GM04503 (cell line): ENCODE measurements at regions not wholly inside any gene's neighbourhood (a gene's known extent, or its start where the extent isn't known, plus 50 kb on each side); places are given as distances from the start of the nearest gene placed in this dataset.
"Not testable (repeated sequence)": the region's sequence is repeated elsewhere in the genome, so short reads cannot be mapped to it uniquely, and the experiment has no call there.

Source experiments
- DNase-seq: peaks from one replicate; pipeline ENCODE4 v3.0.0-alpha.2; 2012; ENCODE audit warnings: low read depth

DNA sequence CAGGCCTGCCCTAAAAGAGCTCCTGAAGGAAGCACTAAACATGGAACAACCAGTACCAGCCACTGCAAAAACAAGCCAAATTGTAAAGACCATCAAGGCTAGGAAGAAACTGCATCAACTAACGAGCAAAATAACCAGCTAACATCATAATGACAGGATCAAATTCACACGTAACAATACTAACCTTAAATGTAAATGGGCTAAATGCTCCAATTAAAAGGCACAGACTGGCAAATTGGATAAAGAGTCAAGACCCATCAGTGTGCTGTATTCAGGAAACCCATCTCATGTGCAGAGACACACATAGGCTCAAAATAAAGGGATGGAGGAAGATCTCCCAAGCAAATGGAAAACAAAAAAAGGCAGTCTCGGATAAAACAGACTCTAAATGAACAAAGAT is 117.7 kb upstream of the ETV3 start:
- not testable (repeated sequence) for DNase-seq

DNA sequence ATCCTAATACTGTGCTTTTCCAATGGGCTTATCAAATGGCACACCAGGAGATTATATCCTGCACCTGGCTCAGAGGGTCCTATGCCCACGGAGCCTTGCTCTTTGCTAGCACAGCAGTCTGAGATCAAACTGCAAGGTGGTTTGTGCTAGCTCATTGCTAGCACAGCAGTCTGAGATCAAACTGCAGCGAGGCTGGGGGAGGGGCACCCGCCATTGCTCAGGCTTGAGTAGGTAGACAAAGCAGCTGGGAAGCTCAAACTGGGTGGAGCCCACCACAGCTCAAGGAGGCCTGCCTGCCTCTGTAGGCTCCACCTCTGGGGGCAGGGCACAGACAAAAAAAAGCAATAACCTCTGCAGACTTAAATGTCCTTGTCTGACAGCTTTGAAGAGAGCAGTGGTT is 116.0 kb upstream of the ETV3 start:
- not testable (repeated sequence) for DNase-seq

DNA sequence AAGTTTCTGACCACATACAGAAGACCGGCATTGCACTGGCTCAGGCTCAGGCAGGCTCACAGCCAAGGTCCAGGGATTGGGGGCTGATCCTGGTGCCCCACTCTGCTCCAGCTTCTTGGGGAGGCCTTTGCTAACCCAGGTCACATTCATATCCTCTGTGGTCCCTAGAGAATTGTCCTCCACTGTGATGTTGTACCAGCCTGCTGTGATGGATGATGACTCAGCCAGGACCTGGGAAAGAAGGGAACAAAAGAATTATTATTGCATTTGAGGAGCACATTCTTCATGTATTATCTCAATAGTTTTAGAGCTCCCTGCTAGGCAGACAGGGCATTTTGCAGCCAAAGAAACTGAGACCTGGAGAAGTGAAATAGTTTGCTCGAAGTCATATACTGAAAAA is 114.3 kb upstream of the ETV3 start:
- DNase-seq = no peak

DNA sequence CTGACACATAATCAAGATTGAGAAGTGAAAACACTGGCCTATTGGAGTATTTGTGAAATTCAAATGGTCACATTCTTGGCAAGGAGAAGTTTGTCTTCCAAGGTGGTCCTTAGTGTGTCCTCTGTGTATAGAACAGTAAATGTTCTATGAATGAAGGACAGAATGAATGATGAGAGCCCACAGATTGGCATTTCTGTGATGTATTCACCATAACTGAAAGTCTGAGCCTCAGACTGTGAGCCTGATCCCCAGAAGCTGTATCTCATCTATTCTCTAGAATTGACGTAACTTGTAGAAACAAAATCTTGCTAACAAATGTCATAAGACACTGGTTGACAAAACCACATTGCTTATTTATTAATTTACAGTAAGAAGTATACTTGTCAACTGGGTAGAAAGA is 111.5 kb upstream of the ETV3 start:
- DNase-seq = no peak

DNA sequence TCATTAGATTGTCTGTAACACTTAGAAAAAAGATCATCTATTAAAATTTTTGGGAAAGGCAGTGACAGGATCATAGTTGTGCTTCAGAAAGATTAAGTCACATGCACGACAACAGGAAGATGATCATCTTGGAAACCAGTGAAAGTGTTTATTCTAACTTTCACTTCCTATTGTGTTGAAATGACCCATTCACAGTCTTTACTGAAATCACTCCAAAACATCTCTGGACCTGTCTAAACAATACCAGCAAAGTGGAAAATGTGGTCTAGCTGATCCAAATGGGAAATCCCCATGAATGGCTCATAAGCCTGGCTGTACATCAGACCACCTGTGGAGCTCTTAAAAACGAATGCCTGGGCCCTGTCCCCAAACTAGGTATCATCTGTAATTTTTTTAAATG is 111.1 kb upstream of the ETV3 start:
- no peak for DNase-seq

DNA sequence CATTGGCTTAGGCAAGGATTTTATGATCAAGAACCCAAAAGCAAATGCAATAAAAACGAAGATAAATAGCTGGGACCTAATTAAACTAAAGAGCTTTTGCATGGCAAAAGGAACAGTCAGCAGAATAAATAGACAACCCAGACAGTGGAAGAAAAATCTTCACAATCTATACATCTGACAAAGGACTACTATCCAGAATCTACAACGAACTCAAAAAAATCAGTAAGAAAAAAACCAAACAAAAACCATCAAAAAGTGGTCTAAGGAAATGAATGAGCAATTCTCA is 109.5 kb upstream of the ETV3 start:
- DNase-seq = not testable (repeated sequence)

DNA sequence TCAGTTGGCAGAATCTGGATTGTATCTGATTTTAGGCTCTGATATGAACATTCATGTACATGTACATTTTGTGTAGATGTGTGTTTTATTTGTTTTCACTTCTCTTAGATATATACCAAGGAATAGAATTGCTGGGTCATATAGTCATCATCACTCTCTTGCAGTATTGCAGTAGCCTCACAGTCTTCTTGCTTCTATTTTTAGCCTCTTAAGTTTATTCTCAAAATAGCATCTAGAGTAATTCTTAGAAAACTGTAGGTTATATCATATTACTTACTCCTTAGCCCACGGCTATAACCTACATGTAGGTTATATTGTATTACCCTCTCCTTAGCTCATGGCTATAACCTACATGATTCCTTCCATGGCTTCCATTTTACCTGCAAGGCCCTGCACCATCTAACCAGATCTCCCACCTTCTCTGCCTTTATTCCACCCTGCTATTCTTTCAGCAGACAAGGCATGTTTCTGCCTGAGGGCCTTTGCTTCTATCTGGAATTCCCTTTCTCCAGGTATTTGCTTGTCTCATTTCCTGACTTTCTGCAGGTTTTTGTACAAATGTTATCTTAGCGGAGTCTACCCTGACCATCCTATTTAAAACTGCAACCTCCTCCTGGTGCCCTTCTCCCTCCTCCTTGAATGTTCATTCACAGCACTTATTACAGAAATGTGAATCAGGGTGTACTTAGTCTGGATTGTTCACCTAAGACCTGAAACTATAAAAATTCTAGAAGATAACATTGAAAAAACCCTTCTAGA is 109.0 kb upstream of the ETV3 start:
- DNase-seq = no peak

DNA sequence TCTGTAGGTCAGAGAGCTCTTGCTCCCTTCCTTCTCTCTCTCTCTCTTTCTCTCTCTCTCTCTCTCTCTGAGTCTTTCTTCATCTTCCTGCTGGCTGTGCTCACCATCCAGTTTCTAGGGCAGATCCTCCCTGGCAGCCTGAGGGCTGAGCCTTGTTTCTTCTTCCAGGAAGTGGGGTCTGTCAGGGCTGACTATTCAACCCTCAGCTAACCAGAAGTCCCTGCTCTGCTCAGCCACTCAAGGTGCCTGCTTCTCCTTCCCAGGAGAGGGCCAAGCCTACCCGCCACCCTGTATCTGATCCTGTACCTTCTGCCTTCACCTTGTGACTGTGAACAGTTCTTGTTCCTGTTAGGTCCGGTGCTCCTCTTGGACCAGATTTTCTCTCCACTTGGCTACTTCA is 107.6 kb upstream of the ETV3 start:
- DNase-seq = no peak

DNA sequence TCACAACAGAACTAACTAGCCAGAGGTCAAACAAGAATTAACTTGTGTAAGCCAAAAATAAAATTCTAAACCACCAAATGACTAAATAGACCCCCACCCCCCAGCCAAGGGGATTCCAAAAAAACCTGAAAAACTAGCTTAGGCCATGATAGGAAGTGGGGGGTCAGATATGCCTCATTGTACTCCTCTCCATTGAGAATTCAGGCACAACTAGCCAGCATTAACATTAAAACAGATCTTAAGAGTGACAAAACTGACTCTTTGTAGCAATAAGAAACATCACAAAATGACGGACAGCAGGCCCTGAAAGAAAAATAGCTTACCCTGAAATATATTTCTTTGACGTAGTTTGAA is 103.0 kb upstream of the ETV3 start:
- DNase-seq = no peak

DNA sequence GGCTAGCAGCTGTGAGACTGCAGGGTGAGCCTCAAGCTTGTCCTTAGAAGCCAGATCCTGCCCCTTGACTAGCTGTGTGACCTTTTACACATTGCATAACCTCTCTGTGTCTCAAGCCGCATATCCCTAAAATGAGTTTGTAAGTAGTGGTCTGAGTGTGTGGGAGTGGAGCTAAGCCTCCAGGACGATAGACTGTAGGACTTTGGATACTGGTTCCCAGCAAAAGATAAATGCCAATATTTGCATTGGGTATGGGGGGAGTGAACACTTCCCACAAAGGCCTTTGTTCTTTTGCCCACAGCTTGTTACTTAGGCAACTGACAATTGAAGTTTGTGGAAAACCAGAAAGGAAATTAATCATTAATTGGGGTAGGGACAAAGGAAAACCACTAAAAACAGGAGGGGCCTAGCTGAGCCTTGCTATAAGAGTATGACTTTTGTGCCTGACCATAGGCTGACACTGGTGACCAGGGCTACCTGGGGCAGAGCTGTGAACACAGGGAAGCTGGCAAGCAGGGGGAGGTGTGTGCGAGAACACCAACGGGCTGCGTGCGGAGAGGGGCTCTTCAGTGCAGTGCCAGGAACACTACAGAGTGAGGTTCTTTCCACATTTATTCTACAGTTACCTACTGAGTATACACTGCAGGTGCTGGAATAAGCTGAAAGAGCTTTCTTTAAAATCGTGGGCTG is 102.4 kb upstream of the ETV3 start:
- DNase-seq = no peak

DNA sequence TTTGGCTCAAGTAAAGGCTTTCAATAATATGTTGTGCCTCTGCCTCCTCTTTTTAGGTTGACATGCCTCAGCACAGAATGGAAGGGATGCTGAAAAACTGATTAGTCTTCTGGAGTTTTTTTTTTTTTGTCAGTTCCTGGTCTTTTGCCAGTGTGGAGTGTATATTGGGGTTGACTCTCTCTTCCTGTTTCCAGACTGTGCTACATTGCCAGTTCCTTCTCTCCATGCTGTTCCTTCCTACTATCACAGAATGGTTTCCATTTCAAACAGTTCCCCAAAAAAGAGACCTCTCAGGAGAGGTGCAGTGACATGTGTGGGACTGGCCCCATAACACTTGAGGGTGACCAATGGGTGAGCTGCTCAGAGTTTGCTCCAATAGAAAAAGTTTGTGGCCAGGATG is 101.7 kb upstream of the ETV3 start:
- no peak for DNase-seq

DNA sequence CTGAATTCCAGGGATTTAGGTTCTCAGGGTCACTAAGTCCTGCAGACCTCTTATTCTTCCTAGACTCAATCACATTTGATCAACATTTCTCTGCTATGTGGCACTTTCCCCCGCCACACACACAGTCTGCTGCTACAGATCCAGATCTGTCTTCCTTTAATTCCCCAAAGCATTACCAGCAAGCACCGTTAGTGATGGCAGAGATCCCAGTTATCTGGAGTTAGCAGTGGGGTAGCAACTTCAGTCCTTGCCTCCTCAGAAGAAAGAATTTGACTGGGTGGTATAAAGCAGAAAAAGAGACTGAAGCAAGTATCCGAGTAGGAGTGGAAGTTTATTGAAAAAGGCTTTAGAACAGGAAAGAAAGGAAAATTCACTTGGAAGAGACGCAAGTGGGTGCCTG is 100.4 kb upstream of the ETV3 start:
- no peak for DNase-seq

DNA sequence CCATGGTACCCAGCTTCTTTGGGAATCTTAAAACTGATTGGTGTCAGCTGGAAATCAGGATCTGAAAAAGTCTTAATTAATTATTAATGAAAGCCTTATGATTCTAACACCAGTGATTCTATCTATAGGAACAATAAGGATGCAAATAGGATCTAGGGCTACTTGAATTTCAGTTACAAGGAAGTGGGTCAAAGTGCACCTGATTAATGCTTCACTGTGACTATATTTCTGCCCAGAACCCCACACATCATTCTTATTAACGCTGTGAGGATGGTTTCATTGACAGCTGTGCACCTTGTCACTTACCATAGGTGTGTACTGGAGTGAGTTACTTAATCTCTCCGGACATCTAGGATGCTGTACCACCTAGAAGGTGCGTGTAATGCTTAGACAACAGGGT is 99.8 kb upstream of the ETV3 start:
- no peak for DNase-seq

DNA sequence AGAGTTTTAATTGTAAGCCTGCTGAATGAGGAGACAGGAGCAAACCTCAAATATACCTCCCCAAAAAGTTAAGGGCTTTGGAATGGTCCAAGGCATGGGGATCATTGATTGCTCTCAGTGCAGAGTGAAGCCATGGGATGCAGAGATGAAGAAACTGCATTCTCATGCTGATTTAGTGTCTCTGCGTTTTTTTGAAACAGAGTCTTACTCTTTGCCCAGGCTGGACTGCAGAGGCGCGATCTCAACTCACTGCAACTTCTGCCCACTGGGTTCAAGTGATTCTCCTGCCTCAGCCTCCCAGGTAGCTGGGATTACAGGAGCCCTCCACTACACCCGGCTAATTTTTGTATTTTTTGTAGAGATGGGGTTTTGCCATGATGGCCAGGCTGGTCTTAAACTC is 99.3 kb upstream of the ETV3 start:
- no peak for DNase-seq

DNA sequence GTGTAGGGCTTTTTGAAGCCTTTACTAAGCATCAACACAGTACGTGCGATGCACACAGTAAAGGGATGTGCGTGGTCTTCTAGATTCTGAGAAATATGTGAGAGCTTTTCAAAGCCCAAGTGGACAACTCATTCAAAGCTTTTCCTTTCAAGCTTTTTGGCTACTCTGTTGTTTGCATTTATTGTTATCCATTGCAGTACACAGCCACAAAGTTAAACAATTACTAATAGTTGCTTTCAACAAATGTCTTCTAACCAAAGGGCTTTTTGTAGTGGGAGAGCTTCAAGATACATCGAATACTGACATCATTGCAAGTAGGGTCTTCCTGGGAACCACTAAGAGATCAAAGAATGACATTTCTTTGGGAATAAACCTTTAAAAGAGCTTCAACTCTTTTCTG is 97.9 kb upstream of the ETV3 start:
- DNase-seq = no peak

DNA sequence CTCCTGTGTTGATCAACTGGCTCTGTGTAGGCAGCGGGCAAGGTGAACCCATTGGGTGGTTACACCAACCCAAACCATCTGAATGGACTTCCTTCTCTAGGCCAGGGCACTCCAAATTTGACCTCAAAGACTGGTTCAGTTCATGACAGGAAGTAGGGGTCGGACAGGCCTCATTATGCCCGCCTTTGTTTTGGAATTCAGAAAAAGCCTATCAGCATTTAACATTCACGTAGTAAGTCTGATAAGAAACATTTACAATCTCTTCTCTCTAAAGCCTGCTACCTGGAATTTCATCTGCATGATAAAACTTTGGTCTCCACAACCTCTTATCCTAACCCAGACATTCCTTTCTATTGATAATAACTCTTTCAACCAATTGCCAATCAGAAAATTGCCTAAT is 97.1 kb upstream of the ETV3 start:
- no peak for DNase-seq

DNA sequence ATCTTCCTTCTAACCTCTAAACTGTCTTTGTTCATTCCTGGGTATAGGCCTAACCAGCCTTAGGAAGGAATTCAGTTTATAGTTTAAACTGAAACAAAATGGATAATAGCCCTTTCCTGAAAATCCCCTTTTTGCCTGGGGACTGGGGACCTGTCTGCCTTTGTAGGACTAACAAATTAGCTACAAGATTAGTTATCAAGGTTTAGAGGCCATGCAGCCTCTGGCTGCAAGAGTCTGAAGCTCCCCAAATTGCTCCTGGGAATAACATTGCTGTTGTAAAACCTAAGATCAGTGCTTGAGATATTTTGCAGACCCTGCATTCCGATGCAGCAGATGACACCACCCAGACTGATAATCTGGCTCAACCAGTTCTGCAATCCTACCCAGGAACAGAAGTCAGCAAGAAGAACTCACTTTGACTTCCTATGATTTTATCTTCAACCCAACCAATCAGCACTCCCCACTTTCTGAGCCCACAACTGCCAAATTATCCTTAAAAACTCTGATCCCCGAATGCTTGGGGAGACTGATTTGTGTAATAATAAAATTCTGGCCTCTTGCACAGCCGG is 96.6 kb upstream of the ETV3 start:
- no peak for DNase-seq

DNA sequence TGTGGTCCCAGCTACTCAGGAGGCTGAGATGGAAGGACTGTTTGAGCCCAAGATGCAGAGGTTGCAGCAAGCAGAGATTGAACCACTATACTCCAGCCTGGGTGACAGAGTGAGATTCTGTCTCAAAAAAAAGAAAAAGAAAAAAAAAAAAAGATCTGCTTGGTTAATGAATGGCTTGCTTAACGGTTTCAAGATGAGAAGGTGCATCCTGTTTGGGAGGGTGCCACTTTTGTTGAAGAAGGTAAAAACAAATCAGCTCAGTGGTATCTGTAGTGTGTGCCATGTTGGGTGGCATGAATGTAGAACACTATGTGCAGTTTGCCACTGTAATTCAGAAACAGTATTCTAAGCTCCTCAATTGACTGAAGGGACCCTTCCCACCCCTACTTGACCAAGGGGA is 94.9 kb upstream of the ETV3 start:
- no peak for DNase-seq

DNA sequence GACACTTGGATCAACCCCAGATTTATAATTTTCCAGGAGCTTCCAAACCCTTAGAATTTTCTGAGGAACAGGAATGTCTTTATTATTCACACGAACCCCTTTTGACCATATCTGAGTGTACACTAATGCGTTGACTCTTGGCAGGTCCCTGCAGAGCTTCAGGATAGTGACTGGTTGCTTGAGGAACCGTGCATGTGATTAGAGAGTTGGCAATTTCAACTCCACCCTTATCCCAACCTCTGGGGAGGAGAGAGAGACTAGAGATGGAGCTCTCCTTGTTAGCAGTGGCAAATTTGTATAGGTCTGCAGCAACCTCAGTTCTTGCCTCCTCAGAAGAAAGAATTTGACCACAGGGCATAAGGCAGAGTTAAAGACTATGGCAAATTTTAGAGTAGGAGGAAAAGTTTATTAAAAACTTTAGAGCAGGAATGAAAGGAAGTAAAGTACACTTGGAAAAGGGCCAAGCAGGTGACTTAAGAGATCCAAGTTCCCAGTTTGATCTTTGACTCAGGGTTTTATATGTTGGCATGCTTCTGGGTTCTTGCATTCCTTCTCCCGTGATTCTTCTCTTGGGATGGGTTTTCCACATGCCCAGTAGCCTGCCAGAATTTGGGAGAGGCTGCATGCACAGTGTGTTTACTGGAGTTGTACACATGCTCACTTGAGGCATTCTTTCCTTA is 93.8 kb upstream of the ETV3 start:
- DNase-seq = no peak

DNA sequence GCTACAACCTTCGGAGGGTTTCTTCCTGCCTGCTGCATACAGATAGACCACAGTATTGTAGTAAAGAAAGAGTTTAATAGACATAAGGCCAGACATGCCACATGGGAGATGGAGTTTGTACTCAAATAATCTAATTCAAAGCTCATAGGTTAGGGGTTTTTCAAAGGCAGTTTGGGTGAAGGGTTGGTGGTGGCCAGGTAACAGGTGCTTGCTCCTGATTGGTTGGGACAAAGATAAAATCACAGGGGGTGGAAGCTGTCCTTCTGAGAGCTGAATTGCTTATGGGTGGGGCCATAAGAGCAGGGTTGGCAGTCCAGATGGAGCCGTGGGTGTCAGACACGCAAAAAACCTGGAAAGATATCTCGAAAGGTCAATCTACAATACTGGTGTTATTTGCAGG is 92.3 kb upstream of the ETV3 start:
- no peak for DNase-seq

DNA sequence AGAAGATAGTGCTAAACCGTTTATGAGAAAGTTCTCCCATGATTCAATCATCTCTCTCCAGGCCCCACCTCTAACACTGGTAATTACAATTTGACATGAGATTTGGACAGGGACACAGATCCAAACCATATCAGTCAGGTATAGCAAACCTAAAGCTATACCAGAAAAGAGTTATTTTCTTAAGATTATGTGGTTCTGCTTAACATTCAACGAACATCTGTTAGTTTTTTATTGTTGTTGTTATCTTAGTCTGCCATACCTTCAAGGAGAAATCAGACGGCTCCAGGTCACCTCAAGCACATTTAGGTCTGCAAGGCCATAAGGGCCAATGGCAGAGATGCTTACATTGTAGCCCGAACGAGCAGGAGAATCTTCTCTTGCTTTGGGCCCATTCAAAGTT is 89.5 kb upstream of the ETV3 start:
- no peak for DNase-seq

DNA sequence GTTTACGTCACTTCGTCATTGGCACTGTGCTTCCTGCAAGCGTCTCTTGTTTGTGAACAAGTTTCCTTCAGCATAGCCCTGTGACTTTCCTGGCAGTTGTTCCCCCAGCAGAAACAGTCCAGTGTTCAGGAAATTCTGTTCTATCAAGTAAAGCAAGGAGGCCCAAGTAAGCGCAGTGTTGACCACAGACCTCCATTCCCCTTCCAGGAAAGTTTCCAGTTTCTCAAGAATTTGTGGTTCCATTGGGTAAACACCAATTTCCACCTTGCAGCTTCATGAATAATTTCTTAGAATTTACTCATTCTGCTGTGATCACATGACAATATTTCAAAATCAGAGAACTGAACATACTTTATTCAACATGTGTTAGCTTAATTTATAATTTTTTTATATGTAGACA is 88.5 kb upstream of the ETV3 start:
- DNase-seq = no peak

DNA sequence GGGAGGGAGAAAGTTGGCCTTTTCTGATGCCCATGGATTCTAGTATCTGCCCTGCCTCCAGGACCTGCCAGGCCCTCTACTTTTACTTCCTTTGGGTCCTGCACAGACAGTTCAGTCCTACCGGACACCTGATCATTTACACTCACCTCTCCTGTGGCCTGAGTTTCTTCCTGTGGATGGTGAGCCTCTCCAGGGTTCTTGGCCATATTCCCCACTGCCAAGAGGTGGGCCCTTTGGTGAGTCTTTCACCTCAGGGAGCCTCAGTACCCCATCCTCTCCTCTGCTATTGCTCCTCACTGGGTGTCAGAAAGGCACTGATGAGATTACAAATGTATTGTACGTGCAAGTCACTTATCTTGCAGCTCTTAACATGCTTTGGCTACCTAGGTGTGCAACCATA is 81.4 kb upstream of the ETV3 start:
- no peak for DNase-seq

DNA sequence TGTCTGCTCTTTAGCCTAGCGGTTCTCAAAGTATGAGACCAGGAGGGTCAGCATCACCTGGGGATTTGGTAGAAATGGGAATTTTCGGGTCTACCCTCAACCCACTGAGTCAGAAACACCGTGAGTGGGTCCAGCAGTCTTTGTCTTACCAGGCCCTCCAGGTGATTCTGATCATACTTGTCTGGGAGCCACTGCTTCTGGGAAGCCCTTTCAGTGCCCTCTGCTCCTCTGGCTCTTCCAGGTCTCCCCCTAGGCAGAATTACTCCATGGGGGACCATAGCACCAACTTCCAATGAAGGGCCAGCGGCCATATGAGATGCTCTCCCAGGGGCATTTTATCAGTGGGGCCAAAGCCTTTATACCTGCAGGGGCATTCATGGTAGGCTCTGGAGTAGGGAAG is 81.0 kb upstream of the ETV3 start:
- no peak for DNase-seq
